Activated naive CD4-positive, alpha-beta T cell (primary cell): ENCODE measurements at regions not wholly inside any gene's neighbourhood (a gene's known extent, or its start where the extent isn't known, plus 50 kb on each side); places are given as distances from the start of the nearest gene placed in this dataset.
"Not testable (repeated sequence)": the region's sequence is repeated elsewhere in the genome, so short reads cannot be mapped to it uniquely, and the experiment has no call there.

ENCODE experiments used
- DNase-seq, 4 experiments: peaks; one replicate each; lab custom pipeline; 2025; lab: John Stamatoyannopoulos, UW

GRCh38 chrX:13186643-13187042 lies 133.2 kb downstream of the ATXN3L start:
- not testable (repeated sequence) for DNase-seq

- no peak for DNase-seq
Measured at GRCh38 chrX:13180807-13181206, 136.4 kb upstream of the FAM9C start.

GRCh38 chrX:13179586-13179985 lies 135.2 kb upstream of the FAM9C start:
- no peak for DNase-seq

- no peak for DNase-seq
Measured at GRCh38 chrX:13179100-13179499, 134.7 kb upstream of the FAM9C start.

- no peak for DNase-seq
Measured at GRCh38 chrX:13177921-13178566, 133.6 kb upstream of the FAM9C start.

GRCh38 chrX:13175056-13175455 lies 130.6 kb upstream of the FAM9C start:
- DNase-seq: no peak

GRCh38 chrX:13170966-13171558 lies 126.6 kb upstream of the FAM9C start:
- no peak for DNase-seq

GRCh38 chrX:13169684-13170083 lies 125.3 kb upstream of the FAM9C start:
- no peak for DNase-seq

- no peak for DNase-seq
Measured at GRCh38 chrX:13168269-13168668, 123.8 kb upstream of the FAM9C start.

GRCh38 chrX:13167481-13168231 lies 123.2 kb upstream of the FAM9C start:
- DNase-seq: no peak

GRCh38 chrX:13165266-13166189 lies 121.1 kb upstream of the FAM9C start:
- DNase-seq: no peak

GRCh38 chrX:13164611-13165010 lies 120.2 kb upstream of the FAM9C start:
- DNase-seq: no peak

- no peak for DNase-seq
Measured at GRCh38 chrX:13162772-13163410, 118.5 kb upstream of the FAM9C start.

- DNase-seq: no peak
Measured at GRCh38 chrX:13159886-13160285, 115.5 kb upstream of the FAM9C start.

GRCh38 chrX:13158911-13159310 lies 114.5 kb upstream of the FAM9C start:
- no peak for DNase-seq

GRCh38 chrX:13155550-13155949 lies 111.1 kb upstream of the FAM9C start:
- DNase-seq: not testable (repeated sequence)

- DNase-seq: no peak
Measured at GRCh38 chrX:13153796-13154195, 109.4 kb upstream of the FAM9C start.

GRCh38 chrX:13152518-13153185 lies 108.2 kb upstream of the FAM9C start:
- no peak for DNase-seq

GRCh38 chrX:13151828-13152517 lies 107.6 kb upstream of the FAM9C start:
- DNase-seq: no peak

GRCh38 chrX:13149702-13150350 lies 105.4 kb upstream of the FAM9C start:
- no peak for DNase-seq
